GM04503 (cell line): ENCODE measurements at regions not wholly inside any gene's neighbourhood (a gene's known extent, or its start where the extent isn't known, plus 50 kb on each side); places are given as distances from the start of the nearest gene placed in this dataset.
"Not testable (repeated sequence)": the region's sequence is repeated elsewhere in the genome, so short reads cannot be mapped to it uniquely, and the experiment has no call there.

Experiments used
- DNase-seq: peaks from one replicate; pipeline ENCODE4 v3.0.0-alpha.2; 2012; ENCODE audit warnings: low read depth

DNA sequence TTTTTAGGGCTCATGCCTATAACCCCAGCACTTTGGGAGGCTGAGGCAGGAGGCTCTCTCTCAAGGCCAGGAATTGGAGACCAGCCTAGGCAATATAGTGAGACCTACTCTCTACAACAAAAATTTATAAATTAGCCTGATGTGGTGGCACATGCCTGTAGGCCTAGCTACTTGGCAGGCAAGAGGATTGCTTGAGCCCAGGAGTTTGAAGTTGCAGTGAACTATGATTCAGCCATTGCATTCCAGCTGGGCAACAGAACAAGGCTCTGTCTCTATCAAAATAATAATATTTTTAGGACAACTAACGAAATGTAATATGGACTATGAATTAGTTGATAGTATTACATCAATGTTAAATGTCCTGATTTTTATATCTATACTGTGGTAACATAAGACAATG, 68.8 kb upstream of the ARID1A start:
- peak; percentile 27 for DNase-seq

DNA sequence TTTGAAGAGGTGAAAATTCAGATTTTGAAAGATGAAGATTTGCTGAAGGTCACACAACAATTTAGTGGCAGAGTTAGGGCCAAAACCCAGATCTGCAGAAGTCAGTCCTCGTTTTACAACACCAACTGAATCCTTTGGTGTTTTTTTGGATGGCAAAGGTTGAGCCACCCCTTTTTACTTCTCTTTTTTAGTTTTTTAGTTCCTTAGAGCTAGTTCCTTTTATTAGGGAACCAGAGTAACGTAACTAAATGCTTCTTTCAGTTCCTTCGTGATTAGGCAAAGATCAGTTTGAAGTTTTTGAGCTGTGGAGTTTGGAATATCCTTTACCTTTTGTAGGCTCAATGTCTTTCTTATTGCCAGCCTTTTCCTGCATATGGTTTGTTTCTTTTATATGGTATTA, 67.9 kb upstream of the ARID1A start:
- no peak for DNase-seq

GRCh38 chr1:26630634-26631033, 65.2 kb upstream of the ARID1A start:
- DNase-seq, result no peak

DNA sequence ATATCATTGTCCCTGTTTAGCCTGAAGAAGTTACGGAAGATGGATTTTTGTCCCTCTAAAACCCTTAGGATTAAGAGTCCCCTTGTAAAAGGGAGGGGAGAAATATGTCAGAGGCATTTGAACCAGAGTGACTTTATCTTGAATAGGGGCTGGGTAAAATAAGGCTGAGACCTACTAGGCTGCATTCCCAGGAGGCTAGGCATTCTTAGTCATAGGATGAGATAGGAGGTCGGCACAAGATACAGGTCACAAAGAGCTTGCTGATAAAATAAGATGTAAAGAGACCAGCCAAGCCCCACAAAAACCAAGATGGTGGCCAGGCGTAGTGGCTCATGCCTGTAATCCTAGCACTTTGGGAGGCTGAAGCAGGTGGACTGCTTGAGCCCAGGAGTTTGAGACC, 60.0 kb upstream of the ARID1A start:
- DNase-seq, result not testable (repeated sequence)

DNA sequence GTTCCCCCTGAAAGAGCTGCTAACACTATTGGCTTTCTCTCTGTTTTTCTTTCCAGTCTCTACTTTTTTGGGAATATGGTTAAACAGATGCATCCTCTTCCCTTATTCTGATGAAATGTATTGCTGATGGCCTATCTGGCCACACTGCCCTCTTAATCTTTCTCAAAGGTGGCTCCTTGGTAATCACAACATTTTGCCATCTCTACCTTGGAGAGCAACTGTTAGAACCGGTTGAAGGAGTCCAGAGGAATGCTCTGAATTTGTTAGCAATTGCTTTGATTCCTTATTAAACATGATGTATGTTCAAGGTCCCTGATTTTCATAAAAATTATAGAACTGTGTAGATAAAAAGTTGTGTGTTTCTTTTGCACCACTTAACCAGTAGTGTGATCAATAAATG, 50.1 kb upstream of the ARID1A start:
- no peak for DNase-seq
